GM19351 (cell line): ENCODE measurements at regions not wholly inside any gene's neighbourhood (a gene's known extent, or its start where the extent isn't known, plus 50 kb on each side); places are given as distances from the start of the nearest gene placed in this dataset.

Experiments used
- ATAC-seq: cut with Tn5 transposase; IDR thresholded peaks from one replicate; pipeline ENCODE4 v1.9.1; 2021; ENCODE audit warnings: mild to moderate bottlenecking, moderate library complexity; ENCODE audit not compliant: unreplicated experiment

- no peak for ATAC-seq
These were observed 173.9 kb upstream of the ZMIZ1 start for GRCh38 chr10:78894841-78895195.

DNA sequence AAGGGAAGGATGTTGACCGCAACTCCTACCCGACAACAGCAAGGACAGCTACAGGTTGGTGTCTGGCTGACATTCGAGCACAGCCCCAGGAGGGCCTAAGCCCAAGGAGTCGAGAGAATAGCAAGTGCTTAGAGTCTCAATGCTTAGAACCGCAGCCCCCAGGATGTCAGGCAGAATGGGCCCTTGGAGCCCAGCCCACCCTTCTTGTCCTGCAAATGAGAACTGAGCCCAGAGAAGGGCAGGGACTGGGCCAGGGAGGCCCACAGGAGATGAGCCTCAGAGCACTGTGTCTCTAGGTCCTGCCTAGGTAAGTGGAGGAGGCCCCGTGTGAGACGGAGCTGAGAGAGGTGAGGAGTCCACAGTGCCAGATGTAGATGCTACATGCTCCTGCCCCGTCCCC, 173.3 kb upstream of the ZMIZ1 start:
- no peak for ATAC-seq

GRCh38 chr10:78896159-78896928, 172.4 kb upstream of the ZMIZ1 start:
- no peak for ATAC-seq

DNA sequence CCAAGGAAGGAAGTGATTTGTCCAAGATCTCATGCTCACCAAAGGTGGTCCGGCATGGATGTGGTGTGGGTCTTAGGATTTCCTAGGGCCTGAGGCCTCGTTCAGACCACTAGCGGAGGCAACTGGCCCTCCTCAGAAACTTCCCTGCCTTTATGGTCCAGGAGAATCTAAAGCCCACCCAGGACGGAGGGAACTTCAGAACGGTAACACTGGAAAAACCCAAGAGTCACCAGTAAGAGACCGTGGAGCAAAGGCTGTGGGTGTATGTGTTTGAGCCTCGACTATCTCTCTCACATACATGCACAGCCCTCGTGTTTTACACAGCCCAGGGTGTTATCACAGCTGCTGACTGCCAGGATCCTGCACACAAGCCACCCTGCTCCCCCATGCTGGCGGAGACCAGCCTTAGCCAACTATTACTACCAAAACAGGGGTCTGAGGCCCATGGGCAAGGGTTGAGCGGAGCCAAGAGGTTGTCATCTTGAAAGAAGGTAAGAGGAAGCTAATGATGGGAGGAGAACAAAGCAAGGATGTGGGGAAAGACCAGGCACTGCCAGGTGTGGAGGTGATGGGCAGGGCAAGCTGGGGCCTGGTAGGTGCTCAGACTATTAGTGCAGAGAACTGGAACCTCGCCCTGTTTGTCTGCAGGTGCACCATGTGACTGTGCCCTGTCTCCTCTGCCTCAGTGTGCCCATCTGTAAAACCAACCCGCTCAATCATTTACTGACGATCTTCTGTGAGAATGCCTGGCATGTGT, 170.2 kb upstream of the ZMIZ1 start:
- ATAC-seq, result no peak

DNA sequence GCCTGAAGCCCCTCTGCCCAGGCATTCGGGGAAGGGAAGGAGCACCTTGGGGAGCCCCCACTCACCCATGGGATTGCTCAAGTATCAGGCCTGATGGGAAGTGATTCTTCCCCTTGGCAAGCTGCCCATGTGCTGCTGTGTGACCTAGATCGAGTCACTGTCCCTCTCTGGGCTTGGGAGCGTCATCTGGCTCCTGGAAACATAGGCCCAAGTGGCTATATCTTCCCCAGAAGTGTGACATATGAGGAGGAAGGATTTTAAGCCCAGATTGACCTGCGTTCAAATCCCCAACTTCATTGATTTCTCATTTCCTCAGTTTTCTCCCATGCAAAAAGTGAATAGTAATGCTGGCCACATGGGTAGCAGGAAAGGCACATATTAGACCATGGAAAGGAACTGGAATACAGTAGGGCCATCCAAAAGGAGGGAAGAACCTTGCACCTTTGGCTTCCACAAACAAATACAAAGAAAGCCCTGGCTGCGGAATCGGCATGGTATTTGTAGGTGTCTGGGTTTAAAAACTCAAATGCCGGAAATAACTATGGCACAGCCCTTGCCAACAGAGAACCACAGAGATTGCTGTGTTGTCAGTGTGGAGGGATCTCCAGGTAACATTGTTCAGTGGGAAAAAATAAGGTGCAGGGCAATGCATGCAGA, 169.5 kb upstream of the ZMIZ1 start:
- ATAC-seq, result no peak

- no peak for ATAC-seq
These were observed 168.6 kb upstream of the ZMIZ1 start for GRCh38 chr10:78899996-78900714.

- ATAC-seq, result no peak
These were observed 167.9 kb upstream of the ZMIZ1 start for GRCh38 chr10:78900715-78901430.

GRCh38 chr10:78901694-78902093, 167.1 kb upstream of the ZMIZ1 start:
- no peak for ATAC-seq

DNA sequence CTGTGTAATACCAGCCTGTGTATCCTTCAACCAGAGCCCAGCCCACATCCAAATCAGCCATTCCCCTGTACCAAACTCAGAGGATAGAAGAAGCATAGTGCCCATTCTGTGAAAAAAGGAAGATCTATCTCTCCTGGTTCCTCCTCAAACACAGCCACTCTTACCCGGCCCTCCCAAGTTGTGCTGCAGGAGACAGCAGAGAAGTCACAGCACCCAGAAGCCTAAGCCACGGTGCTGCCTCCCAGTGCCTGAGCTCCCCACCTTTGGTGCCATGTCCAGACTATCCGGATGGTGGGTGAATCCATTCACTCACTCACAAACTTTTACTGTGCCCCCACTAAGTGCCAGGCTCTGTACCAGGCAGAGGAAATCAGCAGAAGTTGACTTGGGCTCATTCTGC, 166.0 kb upstream of the ZMIZ1 start:
- ATAC-seq, result no peak

DNA sequence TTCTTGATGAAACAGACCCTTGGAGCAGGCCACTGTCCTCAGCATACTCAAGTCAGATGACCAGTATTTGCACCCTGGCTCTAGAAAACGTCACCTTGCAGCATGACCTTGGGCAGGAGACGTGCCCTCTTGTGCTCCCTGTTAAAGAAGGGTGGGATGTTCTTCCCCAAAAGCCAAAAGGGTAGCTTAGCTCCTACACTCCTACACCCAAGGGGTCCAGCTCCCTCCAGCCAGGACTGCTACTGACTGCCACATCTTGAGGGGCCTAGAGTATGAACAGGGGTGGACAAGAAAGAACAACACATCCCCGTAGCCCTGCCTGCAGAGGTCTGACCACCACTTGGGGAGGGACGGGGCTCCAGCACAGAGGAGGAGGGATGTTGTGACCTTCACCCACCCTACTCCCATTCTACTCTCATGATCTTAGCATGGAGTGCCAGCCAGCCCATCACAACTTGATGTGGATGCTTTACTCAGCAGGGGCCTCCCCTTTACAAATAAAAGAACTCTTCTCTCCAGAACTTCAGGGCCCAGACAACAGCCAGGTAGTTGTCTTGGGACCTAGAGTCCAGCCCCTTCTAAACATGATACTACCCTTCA, 165.3 kb upstream of the ZMIZ1 start:
- no peak for ATAC-seq

DNA sequence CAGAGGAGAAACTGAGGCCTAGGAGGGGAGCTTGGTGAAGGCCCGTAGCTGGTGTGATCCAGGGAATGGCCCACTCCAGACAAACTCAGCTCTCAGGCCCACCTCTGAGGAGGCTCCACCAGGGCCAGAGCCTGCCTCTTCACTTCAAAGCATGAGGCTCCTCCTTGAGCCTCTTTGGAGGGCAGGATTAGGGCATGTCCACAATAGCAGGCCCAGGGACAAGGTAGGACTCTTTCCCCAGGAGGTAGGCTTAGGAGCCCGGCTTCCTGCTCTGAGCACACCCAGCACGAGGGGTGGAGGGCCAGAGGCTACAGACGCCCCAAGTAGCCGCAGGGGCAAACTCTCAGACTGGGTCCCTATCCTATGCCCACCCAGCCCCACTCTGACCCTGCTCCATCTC, 164.6 kb upstream of the ZMIZ1 start:
- no peak for ATAC-seq

DNA sequence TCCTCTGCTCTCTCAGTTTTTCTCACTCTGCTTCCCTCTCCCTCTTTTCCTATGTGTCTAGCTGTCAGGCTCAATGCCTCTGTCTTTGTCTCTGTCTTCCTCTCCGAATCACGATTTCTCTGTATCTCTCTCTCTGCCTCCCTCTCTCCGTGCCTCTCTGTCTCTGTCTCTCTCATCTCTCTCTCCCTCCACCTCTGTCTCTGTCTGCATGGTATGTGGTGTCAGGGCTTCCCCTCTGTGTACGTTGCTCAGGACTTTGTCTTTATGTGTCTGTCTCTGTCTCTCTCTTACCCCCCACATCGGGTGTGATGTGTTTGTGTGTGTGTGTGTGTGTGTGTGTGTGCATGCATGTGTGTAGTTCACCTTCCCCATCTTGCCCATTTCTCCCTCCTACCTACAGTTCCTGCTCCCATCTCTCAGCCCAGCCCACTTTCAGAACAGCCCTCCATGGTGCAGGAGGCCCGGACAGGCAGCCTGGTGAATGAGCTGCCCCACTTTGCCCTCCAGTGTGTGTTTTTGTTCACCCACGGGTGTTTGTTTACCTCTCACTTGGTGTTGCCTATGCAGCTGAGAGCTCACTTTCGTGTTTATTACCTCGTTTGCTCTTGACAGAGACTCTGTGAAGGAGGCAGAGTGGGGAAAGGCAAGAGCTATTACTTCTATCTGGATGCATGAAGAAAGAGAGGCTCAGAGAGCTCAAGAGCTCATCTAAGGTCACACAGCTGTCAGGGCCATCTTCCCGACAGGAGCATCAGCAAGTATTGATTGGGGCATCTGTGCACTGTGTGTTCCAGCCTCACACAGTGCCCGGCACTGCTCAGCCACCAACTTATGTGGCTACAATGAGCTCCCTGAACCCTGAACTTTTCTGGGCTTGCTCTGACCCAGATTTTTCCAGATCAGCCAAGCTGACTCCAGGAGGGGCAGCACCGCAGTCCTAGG, 163.5 kb upstream of the ZMIZ1 start:
- ATAC-seq, result no peak

- no peak for ATAC-seq
These were observed 162.8 kb upstream of the ZMIZ1 start for GRCh38 chr10:78905957-78906308.

GRCh38 chr10:78906734-78907390, 161.9 kb upstream of the ZMIZ1 start:
- no peak for ATAC-seq

DNA sequence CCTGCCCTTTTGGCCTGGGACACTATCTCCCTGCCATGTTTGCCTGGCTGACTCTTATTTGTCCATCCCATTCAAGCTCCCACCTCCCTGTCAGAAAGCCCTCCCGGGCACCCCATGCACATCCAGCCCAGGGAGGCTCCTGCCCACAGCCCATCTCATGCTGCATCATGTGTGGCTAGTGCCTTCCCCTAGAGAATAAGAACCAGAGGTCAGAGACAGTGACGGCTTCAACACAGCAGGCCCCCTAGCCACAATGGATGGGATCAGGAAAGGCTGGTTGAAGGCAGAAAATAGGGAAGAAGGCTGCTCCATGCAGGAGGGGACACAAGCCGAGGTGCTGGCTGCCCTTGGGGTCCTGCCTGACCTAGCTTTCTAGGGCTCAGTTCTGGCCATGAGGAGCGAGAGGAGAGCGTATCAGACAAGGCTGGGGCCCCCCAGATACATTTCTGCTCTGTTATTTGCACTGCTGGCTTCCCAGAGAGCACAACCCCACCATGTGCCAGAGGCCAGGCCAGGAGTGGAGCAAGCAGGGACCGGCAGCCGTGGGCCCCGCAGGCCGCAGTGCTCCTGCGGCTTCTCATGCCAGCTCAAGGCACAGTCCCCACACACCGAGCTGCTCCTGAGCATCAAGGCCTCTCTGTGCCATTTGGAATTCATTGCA, 161.1 kb upstream of the ZMIZ1 start:
- ATAC-seq, result no peak

- ATAC-seq, result no peak
These were observed 159.5 kb upstream of the ZMIZ1 start for GRCh38 chr10:78909221-78909620.

GRCh38 chr10:78910021-78910420, 158.7 kb upstream of the ZMIZ1 start:
- ATAC-seq, result no peak

GRCh38 chr10:78910476-78910875, 158.3 kb upstream of the ZMIZ1 start:
- ATAC-seq, result no peak
